OCI-LY1 (cell line): ENCODE measurements at regions not wholly inside any gene's neighbourhood (a gene's known extent, or its start where the extent isn't known, plus 50 kb on each side); places are given as distances from the start of the nearest gene placed in this dataset.

Source experiments
- EZH2 ChIP-seq: fragments of 200-600 bp; sonication (generic), shearing (Covaris generic); IDR thresholded peaks from 2 replicates; pipeline ENCODE4 v1.8.0; 2017; ENCODE audit warnings: borderline replicate concordance, mixed run types, mild to moderate bottlenecking, antibody characterized with exemption, low read length, moderate library complexity, mixed read lengths
- TF ChIP-seq, protein P1 (sequence below): fragments of 200-600 bp; sonication (generic), shearing (Covaris generic); IDR thresholded peaks from 2 replicates; pipeline ENCODE4 v1.5.1; 2017; ENCODE audit warnings: mild to moderate bottlenecking, antibody characterized with exemption, low read length, moderate library complexity, mixed read lengths

DNA sequence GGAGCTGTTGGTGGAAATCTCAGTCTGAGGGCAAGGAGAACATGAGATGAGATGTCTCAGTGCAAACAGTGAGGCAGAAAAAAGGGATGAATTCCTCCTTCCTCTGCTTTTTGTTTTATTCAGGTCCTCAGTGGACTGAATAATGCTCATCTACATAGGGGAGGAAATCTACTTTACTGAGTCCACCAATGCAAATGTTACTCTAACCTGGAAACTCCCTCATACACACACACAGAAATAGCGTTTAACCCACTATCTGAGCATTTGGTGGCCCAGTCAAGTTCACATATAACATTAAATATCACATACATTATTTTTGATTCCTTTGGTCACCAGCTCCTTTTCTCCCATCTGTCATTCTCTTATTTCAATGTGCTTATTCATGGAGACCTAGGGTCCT is 418.8 kb downstream of the TMEM135 start:
- TF ChIP-seq, protein P1, sequence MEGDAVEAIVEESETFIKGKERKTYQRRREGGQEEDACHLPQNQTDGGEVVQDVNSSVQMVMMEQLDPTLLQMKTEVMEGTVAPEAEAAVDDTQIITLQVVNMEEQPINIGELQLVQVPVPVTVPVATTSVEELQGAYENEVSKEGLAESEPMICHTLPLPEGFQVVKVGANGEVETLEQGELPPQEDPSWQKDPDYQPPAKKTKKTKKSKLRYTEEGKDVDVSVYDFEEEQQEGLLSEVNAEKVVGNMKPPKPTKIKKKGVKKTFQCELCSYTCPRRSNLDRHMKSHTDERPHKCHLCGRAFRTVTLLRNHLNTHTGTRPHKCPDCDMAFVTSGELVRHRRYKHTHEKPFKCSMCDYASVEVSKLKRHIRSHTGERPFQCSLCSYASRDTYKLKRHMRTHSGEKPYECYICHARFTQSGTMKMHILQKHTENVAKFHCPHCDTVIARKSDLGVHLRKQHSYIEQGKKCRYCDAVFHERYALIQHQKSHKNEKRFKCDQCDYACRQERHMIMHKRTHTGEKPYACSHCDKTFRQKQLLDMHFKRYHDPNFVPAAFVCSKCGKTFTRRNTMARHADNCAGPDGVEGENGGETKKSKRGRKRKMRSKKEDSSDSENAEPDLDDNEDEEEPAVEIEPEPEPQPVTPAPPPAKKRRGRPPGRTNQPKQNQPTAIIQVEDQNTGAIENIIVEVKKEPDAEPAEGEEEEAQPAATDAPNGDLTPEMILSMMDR, result no peak
- TF ChIP-seq EZH2, result no peak
